LHCN-M2 (cell line): ENCODE measurements at regions not wholly inside any gene's neighbourhood (a gene's known extent, or its start where the extent isn't known, plus 50 kb on each side); places are given as distances from the start of the nearest gene placed in this dataset.

Source experiments
- DNase-seq: peaks from one replicate; pipeline ENCODE4 v3.0.0-alpha.2; 2012; ENCODE audit warnings: low read depth

GRCh38 chr21:27649762-27650161, 682.9 kb upstream of the ADAMTS5 start:
- DNase-seq = peak; percentile 58

- DNase-seq = peak; percentile 93
These were observed 682.4 kb upstream of the ADAMTS5 start for GRCh38 chr21:27649323-27649722.

GRCh38 chr21:27648560-27648959, 681.7 kb upstream of the ADAMTS5 start:
- DNase-seq = peak; percentile 91

- DNase-seq = peak; percentile 24
These were observed 681.0 kb upstream of the ADAMTS5 start for GRCh38 chr21:27647921-27648320.

GRCh38 chr21:27647401-27647800, 680.5 kb upstream of the ADAMTS5 start:
- DNase-seq = peak; percentile 23

- DNase-seq = peak; percentile 25
These were observed 679.8 kb upstream of the ADAMTS5 start for GRCh38 chr21:27646691-27647090.

GRCh38 chr21:27646056-27646455, 679.2 kb upstream of the ADAMTS5 start:
- DNase-seq = no peak

GRCh38 chr21:27645285-27645684, 678.4 kb upstream of the ADAMTS5 start:
- peak; percentile 40 for DNase-seq

GRCh38 chr21:27643326-27643725, 676.4 kb upstream of the ADAMTS5 start:
- no peak for DNase-seq

- no peak for DNase-seq
These were observed 672.4 kb upstream of the ADAMTS5 start for GRCh38 chr21:27639286-27639685.

GRCh38 chr21:27636656-27637055, 669.8 kb upstream of the ADAMTS5 start:
- DNase-seq = peak; percentile 50

GRCh38 chr21:27633631-27634030, 666.7 kb upstream of the ADAMTS5 start:
- DNase-seq = no peak

- no peak for DNase-seq
These were observed 664.6 kb upstream of the ADAMTS5 start for GRCh38 chr21:27631471-27631870.

- DNase-seq = no peak
These were observed 655.7 kb upstream of the ADAMTS5 start for GRCh38 chr21:27622631-27623030.

GRCh38 chr21:27614231-27614630, 647.3 kb upstream of the ADAMTS5 start:
- no peak for DNase-seq

GRCh38 chr21:27606422-27606821, 639.5 kb upstream of the ADAMTS5 start:
- no peak for DNase-seq

- DNase-seq = no peak
These were observed 629.3 kb upstream of the ADAMTS5 start for GRCh38 chr21:27596196-27596595.

GRCh38 chr21:27595716-27596115, 628.8 kb upstream of the ADAMTS5 start:
- no peak for DNase-seq

- peak; percentile 99 for DNase-seq
These were observed 623.4 kb upstream of the ADAMTS5 start for GRCh38 chr21:27590271-27590670.

- DNase-seq = no peak
These were observed 622.9 kb upstream of the ADAMTS5 start for GRCh38 chr21:27589781-27590180.

- peak; percentile 79 for DNase-seq
These were observed 620.1 kb upstream of the ADAMTS5 start for GRCh38 chr21:27586986-27587385.

- DNase-seq = peak; percentile 68
These were observed 619.4 kb upstream of the ADAMTS5 start for GRCh38 chr21:27586326-27586725.

GRCh38 chr21:27584256-27584655, 617.4 kb upstream of the ADAMTS5 start:
- no peak for DNase-seq

- DNase-seq = no peak
These were observed 616.1 kb upstream of the ADAMTS5 start for GRCh38 chr21:27582948-27583430.
